Panc1 (cell line): ENCODE measurements at regions not wholly inside any gene's neighbourhood (a gene's known extent, or its start where the extent isn't known, plus 50 kb on each side); places are given as distances from the start of the nearest gene placed in this dataset.

ENCODE experiments used
- ATAC-seq: fragments of 200-7000 bp; cut with Tn5 transposase; 2 replicates; pipeline ENCODE4 v1.9.1; 2020; ENCODE audit warnings: mild to moderate bottlenecking, moderate library complexity
- BruUV-seq: library from RNA; stranded (reverse); fragments of 400-500 nt; replicated peaks from 2 replicates; lab custom pipeline; 2021; lab: Mats Ljungman, UMichigan
- CTCF ChIA-PET: fragments of 300-600 bp; sonication (Branson Sonifier 250); formaldehyde crosslinking; loops from one replicate; lab custom pipeline; 2022; ENCODE audit warnings: antibody characterized with exemption; lab: Charles Lee
- POLR2A ChIA-PET: fragments of 300-600 bp; sonication (Branson Sonifier 250); formaldehyde crosslinking; loops from one replicate; lab custom pipeline; 2022; ENCODE audit warnings: antibody characterized with exemption; lab: Charles Lee
- DNase-seq: peaks from one replicate; pipeline ENCODE4 v3.0.0-alpha.2; 2010; ENCODE audit warnings: low read depth, low spot score
- H3K27ac ChIP-seq: 2 replicates; pipeline ENCODE4 v1.5.1; 2011; ENCODE audit warnings: mild to moderate bottlenecking, low read length, inconsistent platforms
- H3K27me3 ChIP-seq: fragments of 200-500 bp; sonication (Bioruptor generic); 2 replicates; pipeline ENCODE4 v1.6.0; 2014; ENCODE audit warnings: low read length, inconsistent platforms; ENCODE audit not compliant: control insufficient read depth, insufficient read depth
- H3K36me3 ChIP-seq: fragments of 200-500 bp; sonication (Bioruptor generic); 2 replicates; pipeline ENCODE4 v1.5.1; 2014; ENCODE audit warnings: inconsistent platforms, mild to moderate bottlenecking, low read length, moderate library complexity; ENCODE audit not compliant: control insufficient read depth, insufficient read depth
- H3K4me1 ChIP-seq: 2 replicates; pipeline ENCODE4 v1.5.1; 2011; ENCODE audit warnings: inconsistent platforms, mild to moderate bottlenecking, low read length, moderate library complexity; ENCODE audit not compliant: control insufficient read depth, insufficient read depth
- H3K4me3 ChIP-seq, 2 experiments: 2 replicates each; pipeline ENCODE4 v1.5.1; 2011 to 2012; ENCODE audit warnings: low read depth in 2 of 2, low read length in 2 of 2, mild to moderate bottlenecking in 2 of 2, inconsistent platforms in 1 of 2, moderate library complexity in 1 of 2
- H3K9me3 ChIP-seq: fragments of 200-500 bp; sonication (Bioruptor generic); 2 replicates; pipeline ENCODE4 v1.5.1; 2014; ENCODE audit warnings: low read depth, mild to moderate bottlenecking, inconsistent platforms, low read length, moderate library complexity; ENCODE audit not compliant: control insufficient read depth, insufficient read depth
- POLR2AphosphoS5 ChIP-seq: IDR thresholded peaks from 2 replicates; pipeline ENCODE4 v1.6.1; 2012; ENCODE audit warnings: mild to moderate bottlenecking, low read depth, low read length, moderate library complexity
- SIN3A ChIP-seq: IDR thresholded peaks from 2 replicates; pipeline ENCODE4 v1.6.1; 2012; ENCODE audit warnings: low read depth, mild to moderate bottlenecking, low read length, moderate library complexity, borderline replicate concordance; ENCODE audit not compliant: insufficient read depth
- TCF7L2 ChIP-seq: IDR thresholded peaks from 2 replicates; pipeline ENCODE4 v1.6.1; 2011; ENCODE audit warnings: mild to moderate bottlenecking, low read depth, low read length, inconsistent platforms
- in situ Hi-C: cut with HindIII; loops from 2 replicates; pipeline ENCODE4 v1.10.0; 2016; ENCODE audit warnings: low sequenced_read_pairs, low pct_unique_long_range_greater_than_20kb
- intact Hi-C: fragments of 100-400 bp; cut with micrococcal nuclease; formaldehyde crosslinking; loops from one replicate; pipeline ENCODE4 v1.10.0; 2022; ENCODE audit not compliant: unreplicated experiment
- TF ChIP-seq, protein P1 (sequence below): fragments of 450-650 bp; IDR thresholded peaks from 2 replicates; pipeline ENCODE4 v1.5.1; 2017; ENCODE audit warnings: mild to moderate bottlenecking
- TF ChIP-seq, protein P2 (sequence below), 2 experiments: IDR thresholded peaks; 2 replicates each; pipeline ENCODE4 v1.6.1; 2011 to 2012; ENCODE audit warnings: low read depth in 2 of 2, control low read depth in 1 of 2, low read length in 1 of 2, mild to moderate bottlenecking in 1 of 2, moderate library complexity in 1 of 2; ENCODE audit not compliant: insufficient read depth in 1 of 2

DNA sequence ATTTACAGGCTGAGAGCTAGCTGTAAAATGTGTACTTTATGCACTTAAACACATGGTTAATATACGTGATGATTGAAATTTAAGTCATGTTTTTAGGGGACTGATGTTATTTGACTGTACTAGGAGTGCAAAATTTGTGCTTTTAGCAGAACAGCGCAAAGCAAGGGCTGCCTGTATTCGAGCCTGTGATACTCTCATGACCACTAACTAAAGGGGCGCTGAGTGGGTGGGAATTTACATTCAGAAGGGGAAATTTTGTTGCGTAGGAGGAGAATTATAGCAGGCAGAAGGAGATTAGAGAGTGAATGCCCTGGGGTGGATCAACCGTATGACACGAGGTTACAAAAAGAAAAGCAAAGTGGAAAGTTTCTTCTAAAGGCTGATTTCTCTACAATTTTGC is 271.8 kb upstream of the HTR2A start:
- no TSS peak for BruUV-seq
- POLR2A ChIA-PET: no interaction called here
- TF ChIP-seq POLR2AphosphoS5 (no peak), TCF7L2 (no peak), SIN3A (no peak)
- TF ChIP-seq, protein P1, sequence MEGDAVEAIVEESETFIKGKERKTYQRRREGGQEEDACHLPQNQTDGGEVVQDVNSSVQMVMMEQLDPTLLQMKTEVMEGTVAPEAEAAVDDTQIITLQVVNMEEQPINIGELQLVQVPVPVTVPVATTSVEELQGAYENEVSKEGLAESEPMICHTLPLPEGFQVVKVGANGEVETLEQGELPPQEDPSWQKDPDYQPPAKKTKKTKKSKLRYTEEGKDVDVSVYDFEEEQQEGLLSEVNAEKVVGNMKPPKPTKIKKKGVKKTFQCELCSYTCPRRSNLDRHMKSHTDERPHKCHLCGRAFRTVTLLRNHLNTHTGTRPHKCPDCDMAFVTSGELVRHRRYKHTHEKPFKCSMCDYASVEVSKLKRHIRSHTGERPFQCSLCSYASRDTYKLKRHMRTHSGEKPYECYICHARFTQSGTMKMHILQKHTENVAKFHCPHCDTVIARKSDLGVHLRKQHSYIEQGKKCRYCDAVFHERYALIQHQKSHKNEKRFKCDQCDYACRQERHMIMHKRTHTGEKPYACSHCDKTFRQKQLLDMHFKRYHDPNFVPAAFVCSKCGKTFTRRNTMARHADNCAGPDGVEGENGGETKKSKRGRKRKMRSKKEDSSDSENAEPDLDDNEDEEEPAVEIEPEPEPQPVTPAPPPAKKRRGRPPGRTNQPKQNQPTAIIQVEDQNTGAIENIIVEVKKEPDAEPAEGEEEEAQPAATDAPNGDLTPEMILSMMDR: no peak
- TF ChIP-seq, protein P2, sequence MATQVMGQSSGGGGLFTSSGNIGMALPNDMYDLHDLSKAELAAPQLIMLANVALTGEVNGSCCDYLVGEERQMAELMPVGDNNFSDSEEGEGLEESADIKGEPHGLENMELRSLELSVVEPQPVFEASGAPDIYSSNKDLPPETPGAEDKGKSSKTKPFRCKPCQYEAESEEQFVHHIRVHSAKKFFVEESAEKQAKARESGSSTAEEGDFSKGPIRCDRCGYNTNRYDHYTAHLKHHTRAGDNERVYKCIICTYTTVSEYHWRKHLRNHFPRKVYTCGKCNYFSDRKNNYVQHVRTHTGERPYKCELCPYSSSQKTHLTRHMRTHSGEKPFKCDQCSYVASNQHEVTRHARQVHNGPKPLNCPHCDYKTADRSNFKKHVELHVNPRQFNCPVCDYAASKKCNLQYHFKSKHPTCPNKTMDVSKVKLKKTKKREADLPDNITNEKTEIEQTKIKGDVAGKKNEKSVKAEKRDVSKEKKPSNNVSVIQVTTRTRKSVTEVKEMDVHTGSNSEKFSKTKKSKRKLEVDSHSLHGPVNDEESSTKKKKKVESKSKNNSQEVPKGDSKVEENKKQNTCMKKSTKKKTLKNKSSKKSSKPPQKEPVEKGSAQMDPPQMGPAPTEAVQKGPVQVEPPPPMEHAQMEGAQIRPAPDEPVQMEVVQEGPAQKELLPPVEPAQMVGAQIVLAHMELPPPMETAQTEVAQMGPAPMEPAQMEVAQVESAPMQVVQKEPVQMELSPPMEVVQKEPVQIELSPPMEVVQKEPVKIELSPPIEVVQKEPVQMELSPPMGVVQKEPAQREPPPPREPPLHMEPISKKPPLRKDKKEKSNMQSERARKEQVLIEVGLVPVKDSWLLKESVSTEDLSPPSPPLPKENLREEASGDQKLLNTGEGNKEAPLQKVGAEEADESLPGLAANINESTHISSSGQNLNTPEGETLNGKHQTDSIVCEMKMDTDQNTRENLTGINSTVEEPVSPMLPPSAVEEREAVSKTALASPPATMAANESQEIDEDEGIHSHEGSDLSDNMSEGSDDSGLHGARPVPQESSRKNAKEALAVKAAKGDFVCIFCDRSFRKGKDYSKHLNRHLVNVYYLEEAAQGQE (IDR thresholded peaks at IDR 0.05; ENCODE audit: insufficient read depth in 1 of 2, low read depth in 2 of 2, low read length in 1 of 2): no peak
- intact Hi-C loops: no loop called here
- H3K36me3 ChIP-seq: no peaks in the 10 kb centered on the region
- no peaks in the 10 kb centered on the region for H3K9me3 ChIP-seq
- CTCF ChIA-PET: no interaction called here
- H3K4me1 ChIP-seq: no peaks in the 10 kb centered on the region; the same call in 1 of the 2 replicates
- peak overlapping the region in 1 of 2 experiments; percentile 1; a peak in 1 of 4 replicates for H3K4me3 ChIP-seq
- no peak overlapping the region for H3K27ac ChIP-seq
- ATAC-seq (no peak), DNase-seq (no peak)
- no peaks in the 10 kb centered on the region for H3K27me3 ChIP-seq
- in situ Hi-C loops: no loop called here

DNA sequence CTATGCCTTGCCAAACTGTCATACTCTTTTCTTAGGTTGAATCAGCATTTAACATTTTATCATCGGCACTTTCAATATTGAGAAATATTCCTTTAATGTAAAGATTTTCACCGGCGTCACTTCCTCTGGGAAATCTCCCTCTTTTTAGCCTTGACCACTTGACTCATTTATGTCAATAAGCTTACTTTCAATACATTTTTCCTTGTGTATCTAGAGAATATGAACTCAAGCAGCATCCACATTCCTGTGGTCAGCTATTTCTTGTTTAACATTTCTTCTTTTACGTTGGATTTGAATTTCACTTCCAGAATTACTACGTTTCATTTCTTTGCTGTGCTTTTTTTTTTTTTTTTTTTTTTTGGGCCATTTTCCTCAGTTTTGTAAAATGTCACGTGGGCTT is 271.2 kb upstream of the HTR2A start:
- no peak for TF ChIP-seq POLR2AphosphoS5
- TF ChIP-seq, protein P1: no peak
- TF ChIP-seq SIN3A: no peak
- TF ChIP-seq, protein P2 (IDR thresholded peaks at IDR 0.05; ENCODE audit: insufficient read depth in 1 of 2, low read depth in 2 of 2, low read length in 1 of 2): no peak
- no peak for TF ChIP-seq TCF7L2
- H3K27me3 ChIP-seq: no peaks in the 10 kb centered on the region
- in situ Hi-C loops: no loop called here
- intact Hi-C loops: no loop called here
- H3K36me3 ChIP-seq: no peaks in the 10 kb centered on the region
- no peaks in the 10 kb centered on the region for H3K9me3 ChIP-seq
- H3K27ac ChIP-seq: no peak overlapping the region
- ChIA-PET POLR2A (no interaction called here), CTCF (no interaction called here)
- peak overlapping the region in 1 of 2 experiments; percentile 1; a peak in 1 of 4 replicates for H3K4me3 ChIP-seq
- BruUV-seq: no TSS peak
- ATAC-seq: no peak
- no peaks in the 10 kb centered on the region; the same call in 1 of the 2 replicates for H3K4me1 ChIP-seq
- DNase-seq: no peak
